Naive thymus-derived CD4-positive, alpha-beta T cell (primary cell): ENCODE measurements at regions not wholly inside any gene's neighbourhood (a gene's known extent, or its start where the extent isn't known, plus 50 kb on each side); places are given as distances from the start of the nearest gene placed in this dataset.

Experiments
- ATAC-seq: fragments of 150-1000 bp; cut with Tn5 transposase; 2 replicates; pipeline ENCODE4 v1.10.0; 2021; ENCODE audit warnings: mild to moderate bottlenecking, moderate library complexity
- CTCF ChIA-PET: fragments of 350-600 bp; sonication (Branson Sonifier 250); formaldehyde crosslinking; loops from one replicate; lab custom pipeline; 2021; ENCODE audit warnings: antibody characterized with exemption; lab: Charles Lee
- POLR2A ChIA-PET: fragments of 350-600 bp; sonication (Branson Sonifier 250); formaldehyde crosslinking; loops from one replicate; lab custom pipeline; 2021; ENCODE audit warnings: antibody characterized with exemption, inconsistent platforms; lab: Charles Lee
- DNase-seq, 9 donors: peaks; one replicate each; pipeline versions ENCODE4 v3.0.0 to v3.0.0-alpha.2; 2020 to 2022; ENCODE audit warnings: mixed read lengths in 1 of 9
- H3K27ac ChIP-seq: one replicate; pipeline ENCODE4 v1.7.0; 2013; ENCODE audit warnings: mild to moderate bottlenecking, low read depth, low read length, moderate library complexity
- H3K27me3 ChIP-seq, 2 donors: one replicate each; pipeline ENCODE4 v1.7.0; 2013; ENCODE audit warnings: low read length in 2 of 2, mild to moderate bottlenecking in 2 of 2, moderate library complexity in 2 of 2; ENCODE audit not compliant: control insufficient read depth in 2 of 2, insufficient read depth in 2 of 2
- H3K36me3 ChIP-seq, 3 experiments: 1 replicate in 2 of 3; 2 replicates in 1 of 3; pipeline ENCODE4 v1.7.0; 2013; ENCODE audit warnings: low read length in 3 of 3, mild to moderate bottlenecking in 3 of 3, moderate library complexity in 1 of 3; ENCODE audit not compliant: insufficient read depth in 3 of 3, control insufficient read depth in 2 of 3
- H3K4me1 ChIP-seq, 2 donors: one replicate each; pipeline ENCODE4 v1.7.0; 2013; ENCODE audit warnings: low read length in 2 of 2, mild to moderate bottlenecking in 2 of 2, moderate library complexity in 1 of 2; ENCODE audit not compliant: control insufficient read depth in 2 of 2, insufficient read depth in 2 of 2
- H3K4me3 ChIP-seq: 2 replicates; pipeline ENCODE4 v1.7.0; 2013; ENCODE audit warnings: mild to moderate bottlenecking, low read length
- H3K9me3 ChIP-seq, 3 experiments: 1 replicate in 2 of 3; 2 replicates in 1 of 3; pipeline ENCODE4 v1.7.0; 2013; ENCODE audit warnings: low read length in 3 of 3; ENCODE audit not compliant: control insufficient read depth in 2 of 3
- H3K27ac Mint-ChIP-seq, 9 donors: one replicate each; pipeline ENCODE4 v1.8.0; 2020 to 2022; ENCODE audit warnings: mixed read lengths in 9 of 9, mild to moderate bottlenecking in 8 of 9, moderate library complexity in 5 of 9, inconsistent platforms in 2 of 9
- H3K27me3 Mint-ChIP-seq, 5 donors: one replicate each; pipeline ENCODE4 v1.8.0; 2021 to 2022; ENCODE audit warnings: mixed read lengths in 5 of 5, mild to moderate bottlenecking in 1 of 5
- H3K36me3 Mint-ChIP-seq, 5 donors: one replicate each; pipeline ENCODE4 v1.8.0; 2020 to 2022; ENCODE audit warnings: mixed read lengths in 5 of 5, mild to moderate bottlenecking in 3 of 5, inconsistent platforms in 1 of 5
- H3K4me1 Mint-ChIP-seq, 7 donors: one replicate each; pipeline ENCODE4 v1.8.0; 2020 to 2022; ENCODE audit warnings: mixed read lengths in 7 of 7, mild to moderate bottlenecking in 3 of 7, inconsistent platforms in 1 of 7
- H3K4me3 Mint-ChIP-seq, 10 donors: one replicate each; pipeline ENCODE4 v1.8.0; 2020 to 2022; ENCODE audit warnings: mild to moderate bottlenecking in 10 of 10, mixed read lengths in 10 of 10, moderate library complexity in 6 of 10, inconsistent platforms in 2 of 10
- H3K9me3 Mint-ChIP-seq, 11 donors: one replicate each; pipeline ENCODE4 v1.8.0; 2020 to 2022; ENCODE audit warnings: mixed read lengths in 11 of 11, mild to moderate bottlenecking in 4 of 11, inconsistent platforms in 1 of 11, moderate library complexity in 1 of 11
- intact Hi-C, 2 donors: fragments of 100-400 bp; cut with micrococcal nuclease; formaldehyde crosslinking; loops; one replicate each; pipeline ENCODE4 v1.15.1; 2023

DNA sequence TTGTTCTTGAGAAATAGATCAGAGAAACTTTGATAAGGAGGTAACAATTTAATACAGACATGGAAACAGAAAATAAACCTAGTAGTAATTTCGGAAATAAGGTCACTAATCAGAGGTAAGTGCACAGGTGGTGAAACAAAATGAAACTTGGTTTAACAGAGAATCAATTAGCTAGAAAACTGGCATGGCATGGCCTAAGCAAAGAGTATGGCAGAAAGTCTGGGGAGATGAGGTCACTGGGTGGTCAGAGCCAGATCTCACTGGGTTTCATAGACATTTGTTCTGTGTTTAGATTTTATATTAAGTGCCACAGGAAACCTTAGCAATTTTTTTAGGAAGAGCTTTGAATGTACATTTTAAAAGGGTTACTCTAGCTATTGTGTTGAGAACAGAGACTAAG, 1216.0 kb upstream of the PIK3C3 start:
- Mint-ChIP-seq H3K4me1 (no peaks in the 10 kb centered on the region), H3K27me3 (no peaks in the 10 kb centered on the region), H3K36me3 (no peaks in the 10 kb centered on the region), H3K4me3 (no peak overlapping the region), H3K9me3 (peaks cover 1 to 33% (median 6%) of the 10 kb centered on the region in 11 donors), H3K27ac (no peak overlapping the region)
- Histone ChIP-seq H3K36me3 (no peaks in the 10 kb centered on the region), H3K9me3 (no peaks in the 10 kb centered on the region), H3K27ac (no peak overlapping the region), H3K27me3 (no peaks in the 10 kb centered on the region), H3K4me3 (no peak overlapping the region), H3K4me1 (no peaks in the 10 kb centered on the region)
- ATAC-seq (no peak), DNase-seq (no peak)
- intact Hi-C loops, result loop anchor here in 1 of 2 donors (10.0 kb wide), 1 partner anchor 56 kb away; no protein-coding TSS in a partner anchor
- POLR2A ChIA-PET, result no interaction called here
- CTCF ChIA-PET, result no interaction called here

DNA sequence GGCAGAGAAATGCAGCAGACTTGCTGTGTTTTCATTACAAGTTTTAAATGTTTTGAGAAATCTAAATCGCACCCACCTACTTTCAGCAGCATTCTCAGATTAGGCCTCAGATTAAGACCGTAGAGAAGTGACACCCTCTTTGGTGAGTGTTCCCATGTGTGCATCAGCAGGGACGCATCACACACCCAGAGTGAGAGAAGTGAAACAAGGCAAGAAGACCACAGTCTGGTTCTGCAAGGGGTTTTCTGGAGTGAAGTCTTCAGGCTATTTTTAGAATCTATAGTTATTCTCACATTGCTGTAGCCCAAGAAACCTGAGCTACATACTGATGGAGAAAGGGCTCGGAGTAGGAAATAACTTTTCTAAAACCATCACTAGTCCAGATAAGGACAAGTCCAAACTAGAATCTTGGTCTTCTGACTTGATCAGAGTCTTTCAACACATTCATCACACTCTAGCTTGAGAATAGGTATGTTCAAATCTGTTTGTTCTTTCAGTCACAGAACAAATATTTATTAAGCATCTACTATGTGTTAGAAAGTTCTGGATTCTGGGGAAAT, 1216.6 kb upstream of the PIK3C3 start:
- Mint-ChIP-seq H3K9me3 (peaks cover 1 to 33% (median 6%) of the 10 kb centered on the region in 11 donors), H3K4me1 (no peaks in the 10 kb centered on the region), H3K27me3 (no peaks in the 10 kb centered on the region), H3K4me3 (no peak overlapping the region), H3K27ac (no peak overlapping the region), H3K36me3 (no peaks in the 10 kb centered on the region)
- DNase-seq (no peak), ATAC-seq (no peak)
- no peaks in the 10 kb centered on the region for H3K9me3 ChIP-seq
- ChIA-PET POLR2A (no interaction called here), CTCF (no interaction called here)
- H3K36me3 ChIP-seq, result no peaks in the 10 kb centered on the region
- H3K27me3 ChIP-seq, result no peaks in the 10 kb centered on the region
- no peak overlapping the region for H3K27ac ChIP-seq
- H3K4me1 ChIP-seq, result no peaks in the 10 kb centered on the region
- intact Hi-C loops, result loop anchor here in 1 of 2 donors (10.0 kb wide), 1 partner anchor 56 kb away; no protein-coding TSS in a partner anchor
- H3K4me3 ChIP-seq, result no peak overlapping the region

- POLR2A ChIA-PET, result no interaction called here
These were observed 1246.3 kb upstream of the PIK3C3 start for GRCh38 chr18:40708726-40709125.

DNA sequence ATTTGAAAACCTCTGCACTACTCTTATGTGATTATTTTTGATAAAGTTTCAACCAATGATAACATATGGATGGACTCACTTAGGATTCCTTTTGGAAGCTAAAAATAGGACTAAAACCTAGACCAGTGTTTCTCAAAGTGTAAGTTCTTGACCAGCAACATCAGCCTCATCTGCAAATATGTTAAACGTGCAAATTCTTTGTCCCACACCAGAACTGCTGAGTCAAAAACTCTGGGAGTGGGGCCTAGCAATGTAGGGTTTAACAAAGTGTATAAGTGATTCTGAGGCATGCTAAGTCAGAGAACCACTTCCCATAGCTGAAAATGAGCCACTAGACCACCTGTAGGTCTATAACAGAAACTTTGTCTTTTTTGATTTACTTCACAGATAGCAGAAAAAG, 1247.2 kb upstream of the PIK3C3 start:
- H3K4me1 Mint-ChIP-seq, result no peaks in the 10 kb centered on the region

More at GRCh38 chr18:40708726-40709125, 1246.3 kb upstream of the PIK3C3 start:
- H3K27me3 ChIP-seq, result no peaks in the 10 kb centered on the region
- CTCF ChIA-PET, result no interaction called here
- Mint-ChIP-seq H3K36me3 (no peaks in the 10 kb centered on the region), H3K4me3 (no peak overlapping the region), H3K27ac (no peak overlapping the region), H3K27me3 (no peaks in the 10 kb centered on the region), H3K4me1 (no peaks in the 10 kb centered on the region), H3K9me3 (peaks cover 0 to 26% (median 5%) of the 10 kb centered on the region in 11 donors)
- H3K4me1 ChIP-seq, result no peaks in the 10 kb centered on the region
- H3K9me3 ChIP-seq, result no peaks in the 10 kb centered on the region
- intact Hi-C loops, result no loop called here
- no peak for ATAC-seq
- no peak overlapping the region for H3K4me3 ChIP-seq
- H3K36me3 ChIP-seq, result no peaks in the 10 kb centered on the region
- H3K27ac ChIP-seq, result no peak overlapping the region
- no peak for DNase-seq

DNA sequence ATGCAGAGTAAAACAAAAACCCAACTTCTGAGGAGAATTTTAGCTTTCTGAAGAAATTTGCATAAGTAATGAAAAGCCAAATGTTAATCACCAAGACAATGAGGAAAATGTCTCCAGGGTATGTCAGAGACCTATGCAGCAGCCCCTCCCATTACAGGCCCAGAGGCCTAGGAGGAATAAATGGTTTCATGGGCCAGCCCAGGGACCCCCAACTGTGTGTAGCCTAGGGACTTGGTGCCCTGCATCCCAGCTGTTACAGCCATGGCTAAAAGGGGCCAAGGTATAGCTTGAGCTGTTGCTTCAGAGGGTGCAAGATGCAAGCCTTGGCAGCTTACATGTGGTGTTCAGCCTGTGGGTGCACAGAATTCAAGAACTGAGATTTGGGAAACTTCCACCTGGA, 1256.9 kb upstream of the PIK3C3 start:
- DNase-seq (no peak), ATAC-seq (no peak)
- CTCF ChIA-PET, result no interaction called here
- Histone ChIP-seq H3K9me3 (peaks cover 0 to 3% (median 0%) of the 10 kb centered on the region in 3 experiments), H3K4me1 (no peaks in the 10 kb centered on the region), H3K27ac (no peak overlapping the region), H3K4me3 (no peak overlapping the region), H3K36me3 (no peaks in the 10 kb centered on the region), H3K27me3 (no peaks in the 10 kb centered on the region)
- Mint-ChIP-seq H3K4me3 (no peak overlapping the region), H3K27me3 (no peaks in the 10 kb centered on the region), H3K4me1 (no peaks in the 10 kb centered on the region), H3K27ac (no peak overlapping the region), H3K9me3 (peaks cover 4 to 32% (median 14%) of the 10 kb centered on the region in 11 donors), H3K36me3 (peaks cover 0 to 8% (median 0%) of the 10 kb centered on the region in 5 donors)
- POLR2A ChIA-PET, result no interaction called here
- intact Hi-C loops, result no loop called here

More for the DNA sequence above, 1247.2 kb upstream of the PIK3C3 start:
- DNase-seq (no peak), ATAC-seq (no peak)
- H3K4me1 ChIP-seq, result no peaks in the 10 kb centered on the region
- H3K36me3 ChIP-seq, result no peaks in the 10 kb centered on the region
- ChIA-PET CTCF (no interaction called here), POLR2A (no interaction called here)
- no peaks in the 10 kb centered on the region for H3K27me3 Mint-ChIP-seq
- no peak overlapping the region for H3K27ac Mint-ChIP-seq
- H3K9me3 Mint-ChIP-seq, result peaks cover 0 to 22% (median 6%) of the 10 kb centered on the region in 11 donors
- H3K36me3 Mint-ChIP-seq, result no peaks in the 10 kb centered on the region
- no peaks in the 10 kb centered on the region for H3K9me3 ChIP-seq
- H3K4me3 Mint-ChIP-seq, result no peak overlapping the region
- no peaks in the 10 kb centered on the region for H3K27me3 ChIP-seq
- H3K27ac ChIP-seq, result no peak overlapping the region
- no peak overlapping the region for H3K4me3 ChIP-seq
- intact Hi-C loops, result no loop called here

GRCh38 chr18:40695526-40695925, 1259.5 kb upstream of the PIK3C3 start:
- H3K27ac Mint-ChIP-seq, result no peak overlapping the region
- ATAC-seq (no peak), DNase-seq (no peak)
- POLR2A ChIA-PET, result no interaction called here
- no peak overlapping the region for H3K4me3 Mint-ChIP-seq
- no peaks in the 10 kb centered on the region for H3K27me3 Mint-ChIP-seq
- Histone ChIP-seq H3K36me3 (no peaks in the 10 kb centered on the region), H3K27ac (no peak overlapping the region), H3K9me3 (peaks cover 0 to 3% (median 0%) of the 10 kb centered on the region in 3 experiments), H3K4me3 (no peak overlapping the region), H3K27me3 (no peaks in the 10 kb centered on the region), H3K4me1 (no peaks in the 10 kb centered on the region)
- peaks cover 3 to 27% (median 9%) of the 10 kb centered on the region in 11 donors for H3K9me3 Mint-ChIP-seq
- intact Hi-C loops, result no loop called here
- H3K4me1 Mint-ChIP-seq, result no peaks in the 10 kb centered on the region
- H3K36me3 Mint-ChIP-seq, result peaks cover 0 to 8% (median 0%) of the 10 kb centered on the region in 5 donors
- CTCF ChIA-PET, result no interaction called here

GRCh38 chr18:40692871-40693270, 1262.2 kb upstream of the PIK3C3 start:
- Mint-ChIP-seq H3K27ac (no peak overlapping the region), H3K27me3 (no peaks in the 10 kb centered on the region), H3K36me3 (peaks cover 0 to 3% (median 0%) of the 10 kb centered on the region in 5 donors), H3K4me1 (no peaks in the 10 kb centered on the region), H3K4me3 (no peak overlapping the region), H3K9me3 (peaks cover 0 to 40% (median 6%) of the 10 kb centered on the region in 11 donors)
- DNase-seq (no peak), ATAC-seq (no peak)
- H3K4me1 ChIP-seq, result no peaks in the 10 kb centered on the region
- ChIA-PET POLR2A (no interaction called here), CTCF (no interaction called here)
- no peak overlapping the region for H3K27ac ChIP-seq
- no peak overlapping the region for H3K4me3 ChIP-seq
- intact Hi-C loops, result no loop called here
- no peaks in the 10 kb centered on the region for H3K27me3 ChIP-seq
- no peaks in the 10 kb centered on the region for H3K9me3 ChIP-seq
- H3K36me3 ChIP-seq, result no peaks in the 10 kb centered on the region
